WTC11 (cell line): ENCODE measurements at regions not wholly inside any gene's neighbourhood (a gene's known extent, or its start where the extent isn't known, plus 50 kb on each side); places are given as distances from the start of the nearest gene placed in this dataset.

Experiments
- JUN ChIP-seq: sonication (generic); formaldehyde crosslinking; IDR thresholded peaks from 2 replicates; pipeline ENCODE4 v1.8.0; 2023; ENCODE audit warnings: mild to moderate bottlenecking, missing genetic modification reagents
- NFYB ChIP-seq: sonication (generic); formaldehyde crosslinking; conservative IDR thresholded peaks from 2 replicates; pipeline ENCODE4 v1.8.0; 2022; ENCODE audit warnings: low read depth, missing genetic modification reagents
- SP1 ChIP-seq: sonication (generic); formaldehyde crosslinking; conservative IDR thresholded peaks from 2 replicates; pipeline ENCODE4 v1.8.1; 2022; ENCODE audit warnings: missing genetic modification reagents
- TCF7 ChIP-seq: sonication (generic); formaldehyde crosslinking; IDR thresholded peaks from 2 replicates; pipeline ENCODE4 v1.8.0; 2022; ENCODE audit warnings: mild to moderate bottlenecking, low read depth, missing genetic modification reagents, moderate library complexity
- ZNF416 ChIP-seq: fragments of 250-450 bp; sonication (Bioruptor Pico); IDR thresholded peaks from 2 replicates; pipeline ENCODE4 v1.9.0; 2021; ENCODE audit warnings: mild to moderate bottlenecking, inconsistent platforms
- TF ChIP-seq, protein P1 (sequence below): fragments of 200-600 bp; IDR thresholded peaks from 2 replicates; pipeline ENCODE4 v1.8.0; 2022; ENCODE audit warnings: antibody characterized with exemption
- TF ChIP-seq, protein P2 (sequence below): sonication (generic); formaldehyde crosslinking; IDR thresholded peaks from 2 replicates; pipeline ENCODE4 v1.8.0; 2022; ENCODE audit warnings: mild to moderate bottlenecking, missing genetic modification reagents
- TF ChIP-seq, protein P3 (sequence below): sonication (generic); formaldehyde crosslinking; IDR thresholded peaks from 2 replicates; pipeline ENCODE4 v1.8.1; 2022; ENCODE audit warnings: low read depth, missing genetic modification reagents, borderline replicate concordance
- TF ChIP-seq, protein P4 (sequence below): sonication (generic); formaldehyde crosslinking; IDR thresholded peaks from 2 replicates; pipeline ENCODE4 v1.8.1; 2023; ENCODE audit warnings: mild to moderate bottlenecking, missing genetic modification reagents
- TF ChIP-seq, protein P5 (sequence below): sonication (generic); formaldehyde crosslinking; IDR thresholded peaks from 2 replicates; pipeline ENCODE4 v1.8.0; 2022; ENCODE audit warnings: mild to moderate bottlenecking, missing genetic modification reagents
- TF ChIP-seq, protein P6 (sequence below): sonication (generic); formaldehyde crosslinking; conservative IDR thresholded peaks from 2 replicates; pipeline ENCODE4 v1.8.1; 2023; ENCODE audit warnings: mild to moderate bottlenecking, low read depth, missing genetic modification reagents, moderate library complexity

DNA sequence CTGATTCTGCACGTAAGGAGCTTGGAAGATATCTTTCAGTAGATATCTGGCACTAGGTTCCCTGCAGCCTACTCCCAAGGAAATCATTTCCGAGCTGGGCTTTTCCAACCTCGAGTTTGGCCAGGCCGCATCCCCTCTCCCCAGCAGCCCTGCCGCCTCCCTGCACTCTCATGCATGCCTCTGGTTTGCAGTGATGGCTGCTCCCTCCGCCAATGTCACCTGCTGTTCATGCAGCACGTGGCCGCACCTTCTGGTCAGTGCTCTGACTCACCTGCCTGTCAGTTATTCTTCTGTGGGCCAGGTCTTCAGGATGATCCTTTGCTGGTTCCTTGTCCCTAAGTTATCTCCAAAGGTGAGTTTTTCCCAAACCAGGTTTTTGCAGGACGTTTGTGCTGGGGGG lies 50.6 kb upstream of the RASGEF1A start:
- TF ChIP-seq JUN (CRISPR knock-in tag) (no peak), TCF7 (CRISPR knock-in tag) (no peak), NFYB (no peak), SP1 (CRISPR knock-in tag) (no peak), ZNF416 (CRISPR knock-in tag) (no peak)
- TF ChIP-seq, protein P1, sequence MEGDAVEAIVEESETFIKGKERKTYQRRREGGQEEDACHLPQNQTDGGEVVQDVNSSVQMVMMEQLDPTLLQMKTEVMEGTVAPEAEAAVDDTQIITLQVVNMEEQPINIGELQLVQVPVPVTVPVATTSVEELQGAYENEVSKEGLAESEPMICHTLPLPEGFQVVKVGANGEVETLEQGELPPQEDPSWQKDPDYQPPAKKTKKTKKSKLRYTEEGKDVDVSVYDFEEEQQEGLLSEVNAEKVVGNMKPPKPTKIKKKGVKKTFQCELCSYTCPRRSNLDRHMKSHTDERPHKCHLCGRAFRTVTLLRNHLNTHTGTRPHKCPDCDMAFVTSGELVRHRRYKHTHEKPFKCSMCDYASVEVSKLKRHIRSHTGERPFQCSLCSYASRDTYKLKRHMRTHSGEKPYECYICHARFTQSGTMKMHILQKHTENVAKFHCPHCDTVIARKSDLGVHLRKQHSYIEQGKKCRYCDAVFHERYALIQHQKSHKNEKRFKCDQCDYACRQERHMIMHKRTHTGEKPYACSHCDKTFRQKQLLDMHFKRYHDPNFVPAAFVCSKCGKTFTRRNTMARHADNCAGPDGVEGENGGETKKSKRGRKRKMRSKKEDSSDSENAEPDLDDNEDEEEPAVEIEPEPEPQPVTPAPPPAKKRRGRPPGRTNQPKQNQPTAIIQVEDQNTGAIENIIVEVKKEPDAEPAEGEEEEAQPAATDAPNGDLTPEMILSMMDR = no peak
- TF ChIP-seq, protein P2, sequence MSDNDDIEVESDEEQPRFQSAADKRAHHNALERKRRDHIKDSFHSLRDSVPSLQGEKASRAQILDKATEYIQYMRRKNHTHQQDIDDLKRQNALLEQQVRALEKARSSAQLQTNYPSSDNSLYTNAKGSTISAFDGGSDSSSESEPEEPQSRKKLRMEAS (CRISPR knock-in tag) = no peak
- TF ChIP-seq, protein P3, sequence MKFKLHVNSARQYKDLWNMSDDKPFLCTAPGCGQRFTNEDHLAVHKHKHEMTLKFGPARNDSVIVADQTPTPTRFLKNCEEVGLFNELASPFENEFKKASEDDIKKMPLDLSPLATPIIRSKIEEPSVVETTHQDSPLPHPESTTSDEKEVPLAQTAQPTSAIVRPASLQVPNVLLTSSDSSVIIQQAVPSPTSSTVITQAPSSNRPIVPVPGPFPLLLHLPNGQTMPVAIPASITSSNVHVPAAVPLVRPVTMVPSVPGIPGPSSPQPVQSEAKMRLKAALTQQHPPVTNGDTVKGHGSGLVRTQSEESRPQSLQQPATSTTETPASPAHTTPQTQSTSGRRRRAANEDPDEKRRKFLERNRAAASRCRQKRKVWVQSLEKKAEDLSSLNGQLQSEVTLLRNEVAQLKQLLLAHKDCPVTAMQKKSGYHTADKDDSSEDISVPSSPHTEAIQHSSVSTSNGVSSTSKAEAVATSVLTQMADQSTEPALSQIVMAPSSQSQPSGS (CRISPR knock-in tag) = no peak
- TF ChIP-seq, protein P4, sequence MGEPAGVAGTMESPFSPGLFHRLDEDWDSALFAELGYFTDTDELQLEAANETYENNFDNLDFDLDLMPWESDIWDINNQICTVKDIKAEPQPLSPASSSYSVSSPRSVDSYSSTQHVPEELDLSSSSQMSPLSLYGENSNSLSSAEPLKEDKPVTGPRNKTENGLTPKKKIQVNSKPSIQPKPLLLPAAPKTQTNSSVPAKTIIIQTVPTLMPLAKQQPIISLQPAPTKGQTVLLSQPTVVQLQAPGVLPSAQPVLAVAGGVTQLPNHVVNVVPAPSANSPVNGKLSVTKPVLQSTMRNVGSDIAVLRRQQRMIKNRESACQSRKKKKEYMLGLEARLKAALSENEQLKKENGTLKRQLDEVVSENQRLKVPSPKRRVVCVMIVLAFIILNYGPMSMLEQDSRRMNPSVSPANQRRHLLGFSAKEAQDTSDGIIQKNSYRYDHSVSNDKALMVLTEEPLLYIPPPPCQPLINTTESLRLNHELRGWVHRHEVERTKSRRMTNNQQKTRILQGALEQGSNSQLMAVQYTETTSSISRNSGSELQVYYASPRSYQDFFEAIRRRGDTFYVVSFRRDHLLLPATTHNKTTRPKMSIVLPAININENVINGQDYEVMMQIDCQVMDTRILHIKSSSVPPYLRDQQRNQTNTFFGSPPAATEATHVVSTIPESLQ (CRISPR knock-in tag) = no peak
- TF ChIP-seq, protein P5, sequence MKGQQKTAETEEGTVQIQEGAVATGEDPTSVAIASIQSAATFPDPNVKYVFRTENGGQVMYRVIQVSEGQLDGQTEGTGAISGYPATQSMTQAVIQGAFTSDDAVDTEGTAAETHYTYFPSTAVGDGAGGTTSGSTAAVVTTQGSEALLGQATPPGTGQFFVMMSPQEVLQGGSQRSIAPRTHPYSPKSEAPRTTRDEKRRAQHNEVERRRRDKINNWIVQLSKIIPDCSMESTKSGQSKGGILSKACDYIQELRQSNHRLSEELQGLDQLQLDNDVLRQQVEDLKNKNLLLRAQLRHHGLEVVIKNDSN (CRISPR knock-in tag) = no peak
- TF ChIP-seq, protein P6, sequence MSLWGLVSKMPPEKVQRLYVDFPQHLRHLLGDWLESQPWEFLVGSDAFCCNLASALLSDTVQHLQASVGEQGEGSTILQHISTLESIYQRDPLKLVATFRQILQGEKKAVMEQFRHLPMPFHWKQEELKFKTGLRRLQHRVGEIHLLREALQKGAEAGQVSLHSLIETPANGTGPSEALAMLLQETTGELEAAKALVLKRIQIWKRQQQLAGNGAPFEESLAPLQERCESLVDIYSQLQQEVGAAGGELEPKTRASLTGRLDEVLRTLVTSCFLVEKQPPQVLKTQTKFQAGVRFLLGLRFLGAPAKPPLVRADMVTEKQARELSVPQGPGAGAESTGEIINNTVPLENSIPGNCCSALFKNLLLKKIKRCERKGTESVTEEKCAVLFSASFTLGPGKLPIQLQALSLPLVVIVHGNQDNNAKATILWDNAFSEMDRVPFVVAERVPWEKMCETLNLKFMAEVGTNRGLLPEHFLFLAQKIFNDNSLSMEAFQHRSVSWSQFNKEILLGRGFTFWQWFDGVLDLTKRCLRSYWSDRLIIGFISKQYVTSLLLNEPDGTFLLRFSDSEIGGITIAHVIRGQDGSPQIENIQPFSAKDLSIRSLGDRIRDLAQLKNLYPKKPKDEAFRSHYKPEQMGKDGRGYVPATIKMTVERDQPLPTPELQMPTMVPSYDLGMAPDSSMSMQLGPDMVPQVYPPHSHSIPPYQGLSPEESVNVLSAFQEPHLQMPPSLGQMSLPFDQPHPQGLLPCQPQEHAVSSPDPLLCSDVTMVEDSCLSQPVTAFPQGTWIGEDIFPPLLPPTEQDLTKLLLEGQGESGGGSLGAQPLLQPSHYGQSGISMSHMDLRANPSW (CRISPR knock-in tag) = no peak
